Motor neuron (in vitro differentiated cells): ENCODE measurements at regions not wholly inside any gene's neighbourhood (a gene's known extent, or its start where the extent isn't known, plus 50 kb on each side); places are given as distances from the start of the nearest gene placed in this dataset.
"Not testable (repeated sequence)": the region's sequence is repeated elsewhere in the genome, so short reads cannot be mapped to it uniquely, and the experiment has no call there.

Experiments
- ATAC-seq, 8 experiments: fragments of 200-7000 bp; cut with Tn5 transposase; replicated peaks in 6 of 8; 2 replicates each; pipeline ENCODE4 v1.8.0; 2021; ENCODE audit warnings: mild to moderate bottlenecking in 8 of 8, moderate library complexity in 8 of 8
- H3K27ac ChIP-seq, 2 donors: fragments of 250-450 bp; sonication (Bioruptor Pico); 2 replicates each; pipeline ENCODE4 v1.9.0; 2021; ENCODE audit warnings: antibody characterized with exemption in 2 of 2, mild to moderate bottlenecking in 2 of 2, moderate library complexity in 1 of 2
- H3K4me1 ChIP-seq, 2 donors: fragments of 250-450 bp; sonication (Bioruptor Pico); replicated peaks in 1 of 2; 2 replicates each; pipeline ENCODE4 v1.6.1; 2021; ENCODE audit warnings: antibody characterized with exemption in 2 of 2, mild to moderate bottlenecking in 2 of 2, moderate library complexity in 1 of 2
- H3K4me3 ChIP-seq, 5 donors: fragments of 250-450 bp; sonication (Bioruptor Pico); 2 replicates each; pipeline ENCODE4 v1.9.0; 2021; ENCODE audit warnings: antibody characterized with exemption in 5 of 5, mild to moderate bottlenecking in 5 of 5, moderate library complexity in 4 of 5
- WGBS, 10 experiments: fragments of 450-650 bp; shearing (Covaris generic); methylation state at CpG; one replicate each; pipeline ENCODE4 v1.0.0; 2022; 5-methylcytosine and 5-hydroxymethylcytosine counted together
- in situ Hi-C, 9 experiments: fragments of 400-800 bp; cut with MboI; loops; one replicate each; pipeline ENCODE4 v1.15.0; 2021; ENCODE audit warnings: low sequenced_read_pairs in 9 of 9, low pct_unique_long_range_greater_than_20kb in 2 of 9; ENCODE audit not compliant: unreplicated experiment in 9 of 9

DNA sequence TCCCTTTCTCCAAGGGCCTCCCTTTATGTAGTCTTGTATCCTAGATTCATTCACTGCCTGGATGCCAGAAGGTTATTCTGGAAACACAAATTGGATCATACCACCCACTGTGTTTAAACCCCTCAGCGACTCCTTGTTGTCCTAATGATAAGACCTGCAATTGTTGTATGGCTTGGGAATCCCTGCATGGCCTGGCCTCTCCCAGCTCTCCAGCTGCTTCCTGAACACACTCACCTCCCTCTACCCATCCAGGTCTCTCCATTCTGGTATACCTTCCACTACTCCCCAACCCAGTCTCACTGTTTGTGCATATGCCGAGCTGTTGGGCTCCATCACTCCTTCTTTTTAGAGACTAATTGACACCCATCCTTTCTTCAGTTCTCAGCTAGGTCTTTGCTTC lies 124.3 kb upstream of the ALX4 start:
- 0 to 100% (median 45%) methylated on average over 1 to 2 of the region's 2 CpGs; no CpG with 5 or more reads in 2 of the 10 experiments for WGBS, 10 experiments
- in situ Hi-C loops, result no loop called here
- no peak overlapping the region for H3K4me3 ChIP-seq
- H3K4me1 ChIP-seq, result no peaks in the 10 kb centered on the region
- H3K27ac ChIP-seq, result no peak overlapping the region
- no peak for ATAC-seq

- no peak overlapping the region for H3K27ac ChIP-seq
- in situ Hi-C loops, result no loop called here
- ATAC-seq, result no peak
- 20 to 40% (median 40%) methylated on average over 1 of the region's 1 CpG; no CpG with 5 or more reads in 7 of the 10 experiments for WGBS, 10 experiments
- no peak overlapping the region for H3K4me3 ChIP-seq
- no peaks in the 10 kb centered on the region for H3K4me1 ChIP-seq
Measured at GRCh38 chr11:44437122-44437521, 127.2 kb upstream of the ALX4 start.

- in situ Hi-C loops, H3K4me1 ChIP-seq, H3K27ac ChIP-seq, ATAC-seq, H3K4me3 ChIP-seq: not testable (repeated sequence)
- 0 to 100% (median 68%) methylated on average over 1 to 4 of the region's 4 CpGs; no CpG with 5 or more reads in 1 of the 10 experiments for WGBS, 10 experiments
Measured at GRCh38 chr11:44442893-44443673, 122.4 kb upstream of the CD82 start.

GRCh38 chr11:44443836-44444769 lies 121.4 kb upstream of the CD82 start:
- ATAC-seq, result no peak
- Histone ChIP-seq H3K27ac (no peak overlapping the region), H3K4me1 (no peaks in the 10 kb centered on the region), H3K4me3 (no peak overlapping the region)
- in situ Hi-C loops, result no loop called here
- 33 to 85% (median 64%) methylated on average over 3 to 16 of the region's 28 CpGs; no CpG with 5 or more reads in 2 of the 10 experiments for WGBS, 10 experiments

DNA sequence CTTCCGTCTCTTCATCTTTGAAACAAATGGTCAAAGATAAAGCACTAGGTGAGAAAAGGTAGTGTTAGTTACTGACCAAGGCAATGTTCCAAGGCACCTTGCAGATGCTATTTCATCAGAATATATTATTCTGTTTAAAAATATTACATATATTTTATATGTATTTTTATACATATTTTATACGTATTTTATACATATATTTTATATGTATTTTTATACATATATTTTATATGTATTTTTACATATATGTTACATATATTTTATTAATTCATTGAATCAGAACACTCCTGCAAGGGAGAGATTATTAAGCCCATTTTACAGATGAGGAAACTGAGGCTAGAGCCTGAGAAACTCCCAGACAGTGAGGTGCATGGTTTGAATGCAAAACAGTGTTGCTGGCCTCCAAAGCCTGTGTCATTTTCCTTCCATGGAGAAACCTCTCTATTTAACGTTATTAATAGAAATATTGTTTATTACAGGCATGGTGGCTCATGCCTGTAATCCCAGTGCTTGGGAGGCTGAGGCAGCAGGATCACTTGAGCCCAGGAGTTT lies 120.6 kb upstream of the CD82 start:
- ATAC-seq, result no peak
- Histone ChIP-seq H3K27ac (no peak overlapping the region), H3K4me1 (no peaks in the 10 kb centered on the region), H3K4me3 (no peak overlapping the region)
- in situ Hi-C loops, result no loop called here
- 11 to 71% (median 54%) methylated on average over 1 to 3 of the region's 3 CpGs; no CpG with 5 or more reads in 2 of the 10 experiments for WGBS, 10 experiments

DNA sequence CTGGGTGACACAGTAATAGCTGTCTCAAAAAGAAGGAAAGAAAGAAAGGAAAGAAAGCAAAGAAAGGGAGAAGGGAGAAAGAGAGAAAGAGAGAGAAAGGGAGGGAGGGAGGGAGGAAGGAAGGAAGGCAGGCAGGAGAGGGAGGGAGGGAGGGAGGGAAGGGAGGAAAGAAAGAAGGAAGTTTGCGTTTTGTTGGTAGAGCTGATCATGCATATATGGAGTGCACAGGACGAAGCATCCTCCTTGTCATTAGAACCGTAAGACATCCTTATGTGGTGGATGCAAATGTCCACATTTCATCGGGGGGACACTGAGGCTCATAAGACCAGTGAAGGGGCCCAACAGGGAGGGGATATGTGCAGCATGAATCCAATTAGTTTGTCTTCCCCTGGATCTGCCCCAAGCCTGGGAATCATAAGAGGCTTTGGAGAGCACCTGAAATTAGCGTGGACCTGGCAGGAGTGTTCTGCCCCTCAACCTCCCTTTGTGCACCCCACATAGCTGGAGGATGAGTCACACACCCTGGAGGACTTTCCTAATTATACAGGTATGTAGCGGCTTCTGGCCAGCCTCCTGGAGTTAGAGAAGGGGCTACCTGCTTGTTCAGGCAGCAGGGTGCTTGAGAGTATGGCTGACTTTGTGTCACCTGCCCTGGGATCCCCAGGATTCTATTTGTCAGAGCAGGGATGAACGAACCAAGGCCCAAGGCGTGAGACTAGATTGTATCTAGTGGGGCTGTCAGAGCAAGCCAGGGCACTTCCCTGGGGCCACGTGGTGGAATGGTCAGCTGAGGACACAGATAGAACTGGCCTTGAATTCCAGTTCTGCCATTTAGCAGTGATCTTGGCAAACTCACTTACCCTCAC lies 119.7 kb upstream of the CD82 start:
- H3K4me1 ChIP-seq, result no peaks in the 10 kb centered on the region
- peak in 1 of 8 experiments; percentile 29 for ATAC-seq
- 28 to 60% (median 55%) methylated on average over 1 to 4 of the region's 9 CpGs; no CpG with 5 or more reads in 7 of the 10 experiments for WGBS, 10 experiments
- in situ Hi-C loops, result no loop called here
- no peak overlapping the region for H3K27ac ChIP-seq
- H3K4me3 ChIP-seq, result no peak overlapping the region

DNA sequence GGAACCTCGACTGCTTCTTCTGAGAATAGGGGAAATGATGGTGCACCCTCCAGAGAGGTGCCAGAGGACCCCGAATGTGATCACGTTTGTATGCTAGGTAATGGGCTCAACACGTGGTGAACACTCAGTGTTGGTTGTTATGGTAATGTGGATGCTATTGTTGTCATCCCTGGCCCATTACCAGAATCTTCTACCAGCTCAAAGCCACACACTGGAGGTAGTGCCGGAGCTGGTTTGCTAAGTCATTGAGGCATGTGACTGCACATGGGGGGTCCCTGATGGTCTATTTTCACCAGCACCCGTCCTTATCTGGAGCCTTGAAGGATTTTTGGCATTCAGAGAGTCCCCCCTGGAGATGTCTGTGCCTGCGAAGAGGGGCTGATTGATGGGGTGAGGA lies 119.1 kb upstream of the CD82 start:
- in situ Hi-C loops, result no loop called here
- H3K27ac ChIP-seq, result no peak overlapping the region
- ATAC-seq, result no peak
- H3K4me3 ChIP-seq, result no peak overlapping the region
- WGBS, 10 experiments, result 0 to 58% (median 50%) methylated on average over 1 to 4 of the region's 7 CpGs; no CpG with 5 or more reads in 5 of the 10 experiments
- no peaks in the 10 kb centered on the region for H3K4me1 ChIP-seq

- in situ Hi-C loops, result no loop called here
Measured at GRCh38 chr11:44446996-44447771, 118.3 kb upstream of the CD82 start.

DNA sequence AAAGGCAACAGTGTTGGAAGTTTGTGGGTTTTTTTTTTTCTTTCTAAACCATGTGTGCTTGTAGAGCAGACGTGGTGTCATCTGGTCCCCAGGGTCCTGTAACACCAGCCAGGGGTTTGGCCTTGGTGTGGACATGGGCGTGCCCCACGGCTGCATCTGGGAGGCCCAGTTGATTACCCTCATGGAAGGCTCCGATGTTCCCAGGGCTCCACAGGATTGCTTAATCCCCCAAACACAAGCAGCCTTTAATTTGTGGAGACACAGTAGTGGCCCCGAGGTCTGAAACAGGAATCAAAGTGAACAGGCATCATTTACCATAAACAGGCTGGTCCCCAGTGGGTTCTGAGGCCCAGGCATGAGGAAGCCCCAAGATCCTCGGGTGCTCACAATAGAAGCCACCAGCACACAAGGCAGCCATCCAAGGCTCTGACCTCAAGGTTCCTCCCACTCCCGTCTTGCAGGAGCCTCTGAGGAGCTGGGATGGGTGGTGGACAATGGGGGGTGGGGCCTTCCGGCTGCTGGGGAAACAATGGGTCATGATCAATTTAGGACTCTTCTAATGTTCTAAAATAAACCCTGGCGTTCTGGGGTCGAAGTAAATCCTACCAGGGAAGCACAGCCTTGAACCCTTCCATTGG lies 115.0 kb upstream of the CD82 start:
- peak in 2 of 8 experiments; percentile 46 to 85 for ATAC-seq
- in situ Hi-C loops, result no loop called here
- no peak overlapping the region for H3K4me3 ChIP-seq
- 15 to 92% (median 70%) methylated on average over 2 to 5 of the region's 10 CpGs; no CpG with 5 or more reads in 3 of the 10 experiments for WGBS, 10 experiments
- peaks cover 0 to 3% of the 10 kb centered on the region in 2 donors for H3K4me1 ChIP-seq
- no peak overlapping the region for H3K27ac ChIP-seq

More at GRCh38 chr11:44446996-44447771, 118.3 kb upstream of the CD82 start:
- Histone ChIP-seq H3K4me1 (no peaks in the 10 kb centered on the region), H3K27ac (no peak overlapping the region), H3K4me3 (no peak overlapping the region)
- WGBS, 10 experiments, result 20 to 100% (median 67%) methylated on average over 1 to 5 of the region's 9 CpGs; no CpG with 5 or more reads in 3 of the 10 experiments
- ATAC-seq, result no peak

- in situ Hi-C loops, result no loop called here
- ATAC-seq, result no peak
- peaks cover 0 to 3% of the 10 kb centered on the region in 2 donors for H3K4me1 ChIP-seq
- no peak overlapping the region for H3K27ac ChIP-seq
- 17 to 80% (median 67%) methylated on average over 1 to 2 of the region's 3 CpGs; no CpG with 5 or more reads in 3 of the 10 experiments for WGBS, 10 experiments
- H3K4me3 ChIP-seq, result no peak overlapping the region
Measured at GRCh38 chr11:44451706-44452105, 113.8 kb upstream of the CD82 start.

DNA sequence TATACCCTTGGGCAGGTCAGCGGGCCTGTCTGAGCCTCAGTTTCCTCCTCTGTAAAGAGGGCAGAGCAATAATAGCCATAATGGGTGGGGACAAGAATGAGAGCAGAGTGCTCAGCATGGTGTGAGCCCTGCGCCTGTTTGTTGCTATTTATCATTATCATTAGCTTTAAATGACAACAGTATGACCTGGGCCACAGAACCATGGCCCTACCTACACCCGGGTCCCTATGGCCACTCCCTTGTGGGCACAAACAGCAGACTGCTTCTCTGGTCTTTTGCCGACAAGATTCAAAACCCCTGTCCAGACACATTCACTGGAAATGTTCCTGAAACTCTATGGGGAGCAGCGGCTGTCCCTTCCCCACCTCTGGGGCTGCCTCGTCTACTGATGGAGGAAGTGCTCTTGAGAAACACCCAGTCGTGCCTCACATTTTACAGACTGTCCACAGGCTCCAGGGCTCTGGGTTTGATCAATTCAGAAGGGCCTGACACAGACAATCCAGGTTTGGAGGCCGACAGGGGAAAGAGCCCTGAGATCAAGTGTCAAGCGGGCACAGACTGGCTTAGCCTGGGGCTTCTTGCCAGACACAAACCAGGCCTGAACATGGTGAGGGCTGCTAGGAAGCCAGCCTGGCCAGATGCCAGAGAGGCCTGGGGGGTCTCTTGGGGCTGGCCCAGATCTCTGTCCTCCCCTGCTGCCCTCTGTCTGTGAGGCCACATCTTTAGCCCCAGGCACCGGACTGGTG lies 112.5 kb upstream of the CD82 start:
- no peak overlapping the region for H3K27ac ChIP-seq
- WGBS, 10 experiments, result 0 to 92% (median 63%) methylated on average over 1 to 8 of the region's 10 CpGs; no CpG with 5 or more reads in 3 of the 10 experiments
- in situ Hi-C loops, result no loop called here
- H3K4me3 ChIP-seq, result no peak overlapping the region
- ATAC-seq, result no peak
- peaks cover 0 to 3% of the 10 kb centered on the region in 2 donors for H3K4me1 ChIP-seq
